ENCODE measurements at regions not wholly inside any gene's neighbourhood (a gene's known extent, or its start where the extent isn't known, plus 50 kb on each side); places are given as distances from the start of the nearest gene placed in this dataset.
"Not testable (repeated sequence)": the region's sequence is repeated elsewhere in the genome, so short reads cannot be mapped to it uniquely, and the experiment has no call there.

DNA sequence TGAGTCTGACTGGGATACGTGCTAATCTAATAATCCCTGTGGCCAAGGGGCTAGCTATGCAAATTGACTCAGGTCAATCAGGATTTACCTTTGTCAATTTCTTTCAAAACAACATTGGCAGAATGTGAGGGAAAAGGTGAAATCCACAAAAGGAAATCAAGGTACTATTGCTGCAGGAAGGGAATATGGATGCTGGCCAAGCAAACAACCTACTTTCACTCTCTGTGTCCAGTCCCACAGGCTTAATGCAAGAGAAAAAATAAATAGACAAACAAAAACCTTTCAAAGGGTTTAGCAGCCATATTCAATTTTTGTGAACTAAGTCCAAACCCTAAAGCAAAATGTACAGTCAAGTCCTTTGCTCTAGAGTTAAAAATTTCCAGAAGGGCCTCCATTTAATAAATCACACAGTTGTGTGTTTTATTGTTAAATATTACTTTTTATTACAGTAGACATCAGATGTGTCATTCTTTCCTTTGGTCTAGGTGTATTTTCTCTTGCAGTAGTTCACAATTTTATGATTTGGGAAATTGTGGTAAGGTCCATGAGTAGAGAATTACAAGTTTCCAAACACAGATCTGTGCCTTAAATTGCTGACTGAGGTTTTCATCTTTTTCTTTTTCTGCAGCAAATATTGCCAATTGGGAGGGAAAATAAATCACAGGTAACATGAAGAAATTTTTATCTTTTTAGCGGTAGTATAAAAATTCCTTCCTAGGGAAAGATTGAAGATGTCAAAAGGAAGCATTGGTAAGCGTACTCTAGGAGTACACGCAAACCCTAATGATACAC, 309.1 kb downstream of the DMAC1 start:
- intact Hi-C loops (cut with DNase I; ENCODE audit: low total_unique reads): no loop called here
- H3K27me3 ChIP-seq: no peaks in the 10 kb centered on the region
- no peaks in the 10 kb centered on the region for H3K4me1 ChIP-seq
- H3K27ac ChIP-seq: no peak overlapping the region
- no peak for TF ChIP-seq CTCF (IDR thresholded peaks at IDR 0.05)
- H3K36me3 ChIP-seq: no peaks in the 10 kb centered on the region
- no peak overlapping the region for H3K4me3 ChIP-seq
- no peak for DNase-seq
- H3K9me3 ChIP-seq: no peaks in the 10 kb centered on the region

DNA sequence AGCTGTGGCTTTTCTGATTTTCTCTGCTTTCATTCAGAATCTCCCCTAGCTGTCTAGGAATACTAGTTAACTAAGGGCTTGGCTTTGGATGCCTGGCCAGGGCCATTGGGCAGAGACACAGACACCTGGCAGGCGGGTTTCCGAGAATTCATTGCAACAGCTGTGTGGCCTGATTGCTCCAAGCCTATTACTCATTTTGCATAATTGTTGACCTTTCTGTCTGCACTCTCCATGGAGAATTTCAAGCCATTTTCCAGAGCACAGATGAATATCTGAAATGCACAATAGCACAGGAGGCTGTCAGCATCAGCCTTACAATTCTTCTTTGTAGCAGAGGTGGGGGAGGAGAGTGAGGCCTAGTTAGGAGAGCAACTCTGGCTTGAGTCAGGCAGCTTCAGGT, 310.5 kb downstream of the DMAC1 start:
- Histone ChIP-seq H3K4me3 (no peak overlapping the region), H3K27ac (no peak overlapping the region), H3K4me1 (no peaks in the 10 kb centered on the region), H3K36me3 (no peaks in the 10 kb centered on the region), H3K9me3 (no peaks in the 10 kb centered on the region), H3K27me3 (no peaks in the 10 kb centered on the region)
- no peak for DNase-seq
- intact Hi-C loops (cut with DNase I; ENCODE audit: low total_unique reads): loop anchor here (10.0 kb wide), 1 partner anchor 56 kb away; no protein-coding TSS in a partner anchor
- no peak for TF ChIP-seq CTCF (IDR thresholded peaks at IDR 0.05)

DNA sequence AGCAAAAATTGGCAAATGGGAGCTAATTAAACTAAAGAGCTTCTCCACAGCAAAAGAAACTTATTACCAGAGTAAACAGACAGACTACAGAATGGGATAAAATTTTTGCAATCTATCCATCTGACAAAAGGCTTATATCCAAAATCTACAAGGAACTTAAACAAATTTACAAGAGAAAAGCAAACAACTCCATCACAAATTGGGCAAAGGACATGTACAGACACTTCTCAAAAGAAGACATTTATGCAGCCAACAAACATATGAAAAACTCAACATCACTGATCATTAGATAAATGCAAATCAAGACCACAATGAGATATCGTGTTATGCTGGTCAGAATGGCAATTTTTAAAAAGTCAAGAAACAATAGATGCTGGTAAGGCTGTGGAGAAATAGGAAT, 315.6 kb downstream of the DMAC1 start:
- not testable (repeated sequence) for H3K27ac ChIP-seq, H3K4me1 ChIP-seq, DNase-seq, H3K4me3 ChIP-seq, H3K36me3 ChIP-seq, H3K9me3 ChIP-seq, H3K27me3 ChIP-seq
- intact Hi-C loops (cut with DNase I; ENCODE audit: low total_unique reads): loop anchor here (10.0 kb wide), 1 partner anchor 61 kb away; no protein-coding TSS in a partner anchor

GRCh38 chr9:7481570-7481969, 318.0 kb downstream of the DMAC1 start:
- H3K27ac ChIP-seq: no peak overlapping the region
- H3K27me3 ChIP-seq: no peaks in the 10 kb centered on the region
- H3K36me3 ChIP-seq: no peaks in the 10 kb centered on the region
- H3K9me3 ChIP-seq: no peaks in the 10 kb centered on the region
- no peak for DNase-seq
- H3K4me1 ChIP-seq: no peaks in the 10 kb centered on the region
- no peak for TF ChIP-seq CTCF (IDR thresholded peaks at IDR 0.05)
- no peak overlapping the region for H3K4me3 ChIP-seq
- intact Hi-C loops (cut with DNase I; ENCODE audit: low total_unique reads): loop anchor here (10.0 kb wide), 1 partner anchor 63 kb away; no protein-coding TSS in a partner anchor

GRCh38 chr9:7479300-7479699, 320.3 kb downstream of the DMAC1 start:
- H3K4me1 ChIP-seq: no peaks in the 10 kb centered on the region
- H3K9me3 ChIP-seq: no peaks in the 10 kb centered on the region
- no peaks in the 10 kb centered on the region for H3K27me3 ChIP-seq
- no peaks in the 10 kb centered on the region for H3K36me3 ChIP-seq
- TF ChIP-seq CTCF (IDR thresholded peaks at IDR 0.05): no peak
- intact Hi-C loops (cut with DNase I; ENCODE audit: low total_unique reads): no loop called here
- H3K27ac ChIP-seq: no peak overlapping the region
- no peak overlapping the region for H3K4me3 ChIP-seq
- no peak for DNase-seq

DNA sequence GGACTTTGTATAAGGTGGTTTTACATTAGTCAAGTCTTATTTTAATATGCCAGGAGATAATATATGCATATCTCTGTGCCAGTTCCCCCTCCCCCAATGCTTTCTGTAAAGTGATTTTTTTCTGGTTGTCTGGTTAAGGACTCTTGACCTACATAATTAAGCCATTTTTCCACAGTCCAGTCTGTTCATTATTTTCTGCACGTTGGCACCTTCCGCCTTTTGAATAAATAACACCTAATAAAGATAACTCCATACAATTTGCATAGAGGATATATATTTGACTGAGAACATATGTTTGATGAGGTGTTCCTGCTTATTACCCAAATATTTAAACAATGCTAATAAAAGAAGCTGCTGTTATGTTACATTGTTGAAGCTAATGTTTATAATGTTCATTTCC, 320.9 kb downstream of the DMAC1 start:
- no peaks in the 10 kb centered on the region for H3K4me1 ChIP-seq
- no peaks in the 10 kb centered on the region for H3K9me3 ChIP-seq
- intact Hi-C loops (cut with DNase I; ENCODE audit: low total_unique reads): no loop called here
- DNase-seq: no peak
- no peak overlapping the region for H3K27ac ChIP-seq
- no peak overlapping the region for H3K4me3 ChIP-seq
- no peak for TF ChIP-seq CTCF (IDR thresholded peaks at IDR 0.05)
- no peaks in the 10 kb centered on the region for H3K36me3 ChIP-seq
- H3K27me3 ChIP-seq: no peaks in the 10 kb centered on the region

Data from tibial artery (tissue), 4 donors.